ENCODE measurements at regions not wholly inside any gene's neighbourhood (a gene's known extent, or its start where the extent isn't known, plus 50 kb on each side); places are given as distances from the start of the nearest gene placed in this dataset.

GRCh38 chr2:217417536-217417935 is 557.7 kb upstream of the TNP1 start:
- no peak for DNase-seq

- DNase-seq = no peak
Observed at GRCh38 chr2:217415316-217415715, 555.5 kb upstream of the TNP1 start.

DNA sequence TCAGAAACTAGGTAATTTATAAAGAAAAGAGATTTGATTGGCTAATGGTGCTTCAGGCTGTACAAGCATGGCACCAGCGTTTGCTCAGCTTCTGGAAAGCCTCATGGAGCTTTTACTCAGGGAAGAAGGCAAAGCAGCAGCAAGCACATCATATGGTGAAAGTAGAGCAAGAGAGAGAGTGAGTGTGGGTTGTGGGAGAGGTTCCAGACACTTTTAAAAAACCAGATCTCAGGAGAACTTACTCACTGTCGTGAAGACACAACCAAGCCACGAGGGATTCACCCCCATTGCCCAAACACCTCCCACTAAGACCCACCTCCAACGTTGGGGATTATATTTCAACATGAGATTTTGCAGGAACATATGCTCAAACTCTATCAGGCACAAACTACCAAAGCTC is 554.6 kb upstream of the TNP1 start:
- no peak for DNase-seq

DNA sequence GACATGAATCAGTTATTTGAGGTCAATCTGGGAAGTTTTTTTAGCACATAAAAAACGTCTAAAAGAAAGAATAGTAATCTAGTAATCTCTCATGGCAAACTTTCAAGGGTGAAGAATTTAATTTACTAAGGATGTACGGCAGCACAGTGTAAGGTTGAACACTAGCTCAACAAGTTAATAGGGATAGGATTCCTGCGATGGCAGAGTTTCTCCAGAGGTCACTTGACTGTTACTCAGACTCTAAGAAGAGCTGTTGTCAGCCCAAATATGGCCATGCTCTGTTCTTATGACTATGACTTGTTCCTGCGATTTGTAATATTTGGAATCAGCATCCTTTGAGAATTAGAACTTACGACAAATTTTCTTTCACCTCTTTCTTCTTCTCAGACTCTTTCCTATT is 553.3 kb upstream of the TNP1 start:
- no peak for DNase-seq

GRCh38 chr2:217412721-217413120 is 552.9 kb upstream of the TNP1 start:
- DNase-seq = no peak

GRCh38 chr2:217412277-217412676 is 552.4 kb upstream of the TNP1 start:
- no peak for DNase-seq

- no peak for DNase-seq
Observed at GRCh38 chr2:217410681-217410960, 550.8 kb upstream of the TNP1 start.

GRCh38 chr2:217409949-217410680 is 550.3 kb upstream of the TNP1 start:
- DNase-seq = no peak

- no peak for DNase-seq
Observed at GRCh38 chr2:217407362-217407761, 547.5 kb upstream of the TNP1 start.

DNA sequence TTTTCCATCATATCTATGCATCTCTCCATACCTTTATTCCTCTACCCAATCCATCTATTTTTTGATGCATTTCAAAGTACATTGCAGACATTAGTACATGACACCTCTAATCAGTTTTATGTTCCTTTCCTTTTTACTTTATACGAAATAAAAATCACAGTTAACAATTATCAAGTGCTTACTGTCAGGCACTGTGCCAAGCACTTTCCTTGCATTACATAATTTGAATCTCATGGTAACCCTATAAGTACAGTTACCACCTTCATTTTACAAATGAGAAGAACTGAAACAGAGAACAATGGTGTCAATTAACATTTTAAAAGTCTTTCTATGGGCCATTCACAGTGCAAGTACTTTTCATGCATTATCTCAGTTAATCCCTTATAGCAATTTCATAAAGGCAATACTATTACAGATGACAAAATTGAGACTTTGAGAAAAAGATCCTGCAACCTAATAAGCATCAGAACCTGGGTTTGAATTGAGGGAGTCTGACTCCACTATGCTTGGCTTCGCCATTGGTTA is 544.4 kb upstream of the TNP1 start:
- peak in 1 of 56 donors; percentile 6 for DNase-seq

- peak in 1 of 56 donors; percentile 5 for DNase-seq
Observed at GRCh38 chr2:217402761-217403383, 543.0 kb upstream of the TNP1 start.

DNA sequence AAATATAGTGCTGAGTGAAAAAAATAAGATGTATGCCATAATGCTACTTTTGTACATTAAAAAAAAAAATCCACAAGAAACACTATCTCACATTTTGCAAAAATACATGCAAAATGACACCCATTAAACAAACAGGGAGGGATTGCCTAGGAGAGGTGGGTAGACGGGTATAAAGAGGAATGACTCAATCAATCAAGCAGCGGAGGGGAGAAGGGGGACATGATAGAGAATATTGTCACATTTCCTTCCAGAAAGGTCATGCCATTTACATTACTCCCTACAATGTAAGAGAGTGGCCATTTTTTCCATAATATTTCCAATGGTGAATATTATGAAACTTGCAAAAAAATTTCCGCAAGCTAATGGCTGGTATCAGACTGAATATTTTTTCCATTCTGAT is 542.3 kb upstream of the TNP1 start:
- DNase-seq = no peak

- no peak for DNase-seq
Observed at GRCh38 chr2:217399291-217399690, 539.4 kb upstream of the TNP1 start.

DNA sequence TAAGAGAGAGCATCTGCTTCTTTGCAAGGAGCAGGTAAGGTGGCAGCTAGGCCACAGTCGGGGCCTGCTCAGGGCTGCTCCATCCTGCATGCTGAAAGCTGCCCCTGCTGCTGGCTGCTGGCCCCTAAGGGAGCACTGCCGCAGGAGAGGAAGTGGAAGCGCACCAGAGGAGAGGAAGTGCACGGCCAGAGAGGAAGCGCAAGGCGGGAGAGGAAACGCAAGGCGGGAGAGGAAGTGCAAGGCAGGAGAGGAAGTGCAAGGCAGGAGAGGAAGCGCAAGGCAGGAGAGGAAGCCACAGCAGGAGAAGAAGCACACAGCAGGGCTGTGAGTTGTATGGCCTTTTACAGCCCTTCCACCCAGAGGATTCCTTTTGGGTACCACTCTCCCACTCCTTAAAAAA is 539.0 kb upstream of the TNP1 start:
- DNase-seq = peak in 3 of 56 donors; percentile 1 to 10 (median 6)

DNA sequence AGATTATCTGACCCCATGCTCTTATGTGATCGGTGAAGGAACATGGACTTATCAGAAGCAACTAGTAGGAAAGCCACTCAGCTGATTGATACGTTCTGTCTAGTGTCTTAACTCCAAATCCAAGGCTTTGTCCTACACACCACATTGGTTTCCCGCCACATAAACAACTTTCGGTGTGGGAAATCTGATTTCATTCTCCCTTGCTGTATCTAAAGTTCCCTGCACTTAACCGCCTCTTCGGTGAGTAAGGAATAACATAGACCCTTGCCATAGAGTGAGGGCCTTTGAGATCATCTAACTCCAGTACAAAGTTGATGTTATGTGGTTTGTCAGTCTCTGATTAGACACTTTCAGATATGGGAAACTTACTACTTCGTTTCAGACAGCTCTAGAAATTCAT is 538.2 kb upstream of the TNP1 start:
- no peak for DNase-seq

DNA sequence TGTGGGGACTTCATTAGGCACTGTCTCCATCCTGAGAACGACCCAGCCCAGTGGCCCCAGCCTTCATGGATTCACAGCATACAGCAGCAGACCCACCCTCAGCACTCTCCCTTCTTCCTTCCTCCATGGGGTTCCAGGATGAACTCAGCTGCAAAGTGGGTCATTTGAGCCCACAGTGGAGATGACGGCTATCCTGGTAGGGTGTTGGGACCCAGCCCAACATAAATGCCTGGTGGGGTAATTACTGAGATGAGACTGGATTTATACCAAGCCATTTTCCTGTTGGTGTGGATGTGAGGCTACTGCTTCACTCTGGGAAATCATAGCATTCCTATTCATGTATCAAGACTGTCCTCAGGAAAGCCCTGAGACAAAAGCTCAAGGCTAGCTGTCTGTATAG is 536.7 kb upstream of the TNP1 start:
- DNase-seq = no peak

- DNase-seq = no peak
Observed at GRCh38 chr2:217396165-217396564, 536.3 kb upstream of the TNP1 start.

GRCh38 chr2:217394510-217395351 is 534.9 kb upstream of the TNP1 start:
- no peak for DNase-seq

DNA sequence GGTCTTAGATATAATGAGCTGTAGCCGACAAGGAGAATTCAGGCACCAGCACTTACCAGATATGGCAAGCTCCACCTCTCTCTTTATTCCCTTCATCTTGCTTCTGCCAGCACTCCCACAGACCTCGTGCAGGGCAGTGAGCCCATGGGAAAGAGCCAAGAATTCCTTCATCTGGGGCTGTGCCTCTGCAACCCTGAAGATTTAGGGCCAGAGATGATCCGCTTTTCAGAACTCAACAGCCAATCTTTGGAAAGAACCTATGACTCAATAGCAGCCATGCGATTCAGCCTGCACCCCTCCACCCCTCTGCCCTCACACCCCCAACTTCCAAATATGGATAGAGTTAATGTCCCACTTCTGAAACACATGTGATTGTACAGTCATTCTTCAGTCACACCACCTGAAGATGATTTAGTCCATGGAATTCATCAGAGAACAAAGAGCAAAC is 533.7 kb upstream of the TNP1 start:
- DNase-seq = no peak

DNA sequence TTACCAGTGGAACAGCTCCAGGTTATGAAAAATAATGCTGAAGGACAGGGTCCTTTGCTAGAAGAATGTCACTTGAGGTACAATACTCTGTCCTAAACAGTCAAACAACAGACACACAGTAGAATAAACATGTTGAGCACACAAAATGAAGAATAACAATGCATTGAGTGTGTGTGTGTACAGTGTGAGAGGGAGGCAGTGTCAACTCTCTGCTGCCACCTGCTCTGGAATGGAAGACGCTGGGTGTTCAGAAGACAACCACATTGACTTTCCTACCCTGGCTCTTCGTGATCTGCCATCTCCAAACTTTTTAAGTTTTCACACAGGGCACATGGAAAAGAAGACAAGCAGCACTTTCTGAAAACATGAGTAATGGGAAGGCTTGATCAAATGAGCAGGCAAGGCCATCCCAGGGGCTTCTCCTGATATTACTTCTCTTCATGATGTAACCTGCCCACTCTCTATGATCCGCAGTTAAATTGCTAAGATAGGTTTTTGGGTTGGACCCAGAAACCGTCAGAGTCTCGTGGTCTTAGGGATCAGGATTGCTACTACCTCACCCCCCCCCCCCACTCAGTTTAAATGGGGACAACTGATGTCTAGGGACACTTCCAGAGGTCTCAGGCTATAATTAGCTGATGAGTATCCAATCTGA is 533.2 kb upstream of the TNP1 start:
- no peak for DNase-seq

GRCh38 chr2:217387776-217388387 is 528.0 kb upstream of the TNP1 start:
- no peak for DNase-seq
